C4-2B (cell line): ENCODE measurements at regions not wholly inside any gene's neighbourhood (a gene's known extent, or its start where the extent isn't known, plus 50 kb on each side); places are given as distances from the start of the nearest gene placed in this dataset.

ENCODE experiments used
- H3K27ac ChIP-seq: fragments of 450-650 bp; 2 replicates; pipeline ENCODE4 v1.5.1; 2017
- ZFX ChIP-seq: fragments of 450-650 bp; IDR thresholded peaks from 2 replicates; pipeline ENCODE4 v1.6.1; 2017
- TF ChIP-seq, protein P1 (sequence below): fragments of 450-650 bp; conservative IDR thresholded peaks from 2 replicates; pipeline ENCODE4 v1.5.1; 2017; ENCODE audit warnings: mild to moderate bottlenecking

DNA sequence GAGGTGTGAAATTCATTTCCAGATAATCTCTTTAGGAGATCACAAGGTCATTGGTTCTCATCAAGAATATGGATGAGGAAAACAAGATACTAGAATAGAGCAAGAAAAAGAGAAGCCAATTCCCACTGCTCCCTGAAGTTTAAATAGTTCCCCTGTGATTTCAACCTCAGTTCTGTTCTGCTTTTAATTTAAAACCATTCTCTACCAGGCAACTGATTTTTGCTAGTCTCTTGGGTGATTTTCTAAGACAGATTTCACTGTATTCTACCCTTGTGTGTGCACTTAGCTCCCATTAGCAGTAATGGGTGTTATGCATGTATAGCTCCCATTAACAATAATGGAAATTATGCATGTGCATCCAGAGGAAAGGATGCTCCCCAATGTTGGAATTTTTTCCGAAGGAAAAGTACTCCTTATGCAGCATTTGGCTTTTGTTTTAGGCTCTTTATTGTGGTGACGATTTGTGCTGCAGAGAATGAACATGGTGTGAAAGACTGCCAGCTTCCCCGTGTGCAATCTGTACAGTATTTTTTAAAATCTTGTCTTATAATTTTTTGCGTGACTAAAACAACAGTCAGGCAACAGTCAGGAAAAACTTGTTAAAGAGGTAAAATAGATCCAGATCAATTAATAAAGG, 144.0 kb upstream of the ZRANB2 start:
- H3K27ac ChIP-seq, result no peak overlapping the region
- TF ChIP-seq ZFX, result no peak
- TF ChIP-seq, protein P1, sequence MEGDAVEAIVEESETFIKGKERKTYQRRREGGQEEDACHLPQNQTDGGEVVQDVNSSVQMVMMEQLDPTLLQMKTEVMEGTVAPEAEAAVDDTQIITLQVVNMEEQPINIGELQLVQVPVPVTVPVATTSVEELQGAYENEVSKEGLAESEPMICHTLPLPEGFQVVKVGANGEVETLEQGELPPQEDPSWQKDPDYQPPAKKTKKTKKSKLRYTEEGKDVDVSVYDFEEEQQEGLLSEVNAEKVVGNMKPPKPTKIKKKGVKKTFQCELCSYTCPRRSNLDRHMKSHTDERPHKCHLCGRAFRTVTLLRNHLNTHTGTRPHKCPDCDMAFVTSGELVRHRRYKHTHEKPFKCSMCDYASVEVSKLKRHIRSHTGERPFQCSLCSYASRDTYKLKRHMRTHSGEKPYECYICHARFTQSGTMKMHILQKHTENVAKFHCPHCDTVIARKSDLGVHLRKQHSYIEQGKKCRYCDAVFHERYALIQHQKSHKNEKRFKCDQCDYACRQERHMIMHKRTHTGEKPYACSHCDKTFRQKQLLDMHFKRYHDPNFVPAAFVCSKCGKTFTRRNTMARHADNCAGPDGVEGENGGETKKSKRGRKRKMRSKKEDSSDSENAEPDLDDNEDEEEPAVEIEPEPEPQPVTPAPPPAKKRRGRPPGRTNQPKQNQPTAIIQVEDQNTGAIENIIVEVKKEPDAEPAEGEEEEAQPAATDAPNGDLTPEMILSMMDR, result no peak

DNA sequence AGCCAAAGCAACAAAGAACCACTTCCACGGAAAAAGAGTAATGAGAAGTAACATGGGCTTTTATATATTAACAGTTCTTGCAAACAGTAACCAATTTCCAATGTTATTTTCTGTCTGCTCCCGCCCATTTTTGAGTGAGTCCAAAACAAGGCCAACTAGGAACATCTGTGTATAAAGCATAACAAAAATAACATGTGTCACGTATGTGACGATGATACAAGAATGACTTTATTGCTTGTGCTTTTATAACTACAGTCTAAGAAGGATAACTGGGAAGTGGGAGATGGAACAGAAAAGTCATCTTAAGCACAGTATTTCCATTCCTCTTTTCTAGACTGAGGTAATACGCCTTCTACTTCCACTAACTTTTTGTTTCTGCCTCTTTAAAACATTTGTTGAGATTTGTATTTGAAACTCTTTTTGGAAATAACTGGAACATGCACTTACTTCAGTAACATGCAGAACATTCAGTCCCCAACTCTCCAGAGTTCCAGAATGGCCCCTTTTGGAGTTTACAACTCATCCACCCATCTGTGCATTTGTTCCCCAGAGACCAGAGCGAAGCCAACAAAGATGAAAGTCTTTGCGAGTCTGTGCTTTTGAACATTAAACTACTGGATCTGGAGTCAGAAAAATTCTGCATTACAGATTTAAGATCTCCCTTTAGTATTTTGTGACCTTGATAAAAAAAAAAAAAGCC, 143.0 kb upstream of the ZRANB2 start:
- TF ChIP-seq, protein P1, result no peak
- H3K27ac ChIP-seq, result no peak overlapping the region

DNA sequence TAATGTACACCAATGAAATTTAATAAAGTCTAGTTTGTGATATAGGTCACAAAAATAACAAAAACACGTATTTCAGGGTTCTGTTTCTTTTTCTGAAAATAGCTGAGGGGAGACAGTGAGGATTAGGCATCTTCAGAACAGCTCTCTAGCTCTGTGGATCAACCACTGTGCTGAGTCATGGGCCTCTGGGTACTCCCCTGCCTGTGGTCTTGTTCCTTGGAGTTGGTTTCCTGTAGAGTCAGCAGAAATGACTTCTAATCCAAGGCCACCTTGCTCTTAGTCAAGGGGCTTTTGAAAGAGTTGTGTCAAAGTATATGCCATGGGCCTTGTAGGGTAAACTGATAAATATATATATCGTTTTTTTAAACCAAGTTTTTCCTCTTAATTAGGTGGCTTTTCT, 141.8 kb upstream of the ZRANB2 start:
- TF ChIP-seq, protein P1, result no peak
- TF ChIP-seq ZFX, result no peak

DNA sequence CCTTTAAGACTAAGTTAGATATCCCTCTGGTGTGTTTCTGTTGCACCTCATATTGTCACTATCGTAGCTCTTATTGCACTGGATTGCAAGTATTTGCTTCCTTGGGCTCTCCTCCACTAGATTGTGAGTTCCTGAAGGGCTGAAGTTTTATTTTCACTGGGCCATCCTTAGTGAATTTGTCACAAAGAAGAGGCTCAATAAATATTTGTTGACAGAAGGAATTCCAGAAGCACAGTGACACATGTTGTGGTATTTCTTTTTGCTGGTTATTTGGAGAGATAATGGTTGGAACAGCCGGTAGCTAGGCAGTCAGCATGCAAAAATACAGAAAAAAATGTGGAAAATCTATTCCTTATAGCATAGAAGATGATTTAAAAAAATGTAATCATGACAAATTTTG, 129.9 kb upstream of the ZRANB2 start:
- TF ChIP-seq ZFX, result no peak
- TF ChIP-seq, protein P1, result no peak
- H3K27ac ChIP-seq, result no peak overlapping the region

More for the DNA sequence above, 141.8 kb upstream of the ZRANB2 start:
- H3K27ac ChIP-seq, result no peak overlapping the region

DNA sequence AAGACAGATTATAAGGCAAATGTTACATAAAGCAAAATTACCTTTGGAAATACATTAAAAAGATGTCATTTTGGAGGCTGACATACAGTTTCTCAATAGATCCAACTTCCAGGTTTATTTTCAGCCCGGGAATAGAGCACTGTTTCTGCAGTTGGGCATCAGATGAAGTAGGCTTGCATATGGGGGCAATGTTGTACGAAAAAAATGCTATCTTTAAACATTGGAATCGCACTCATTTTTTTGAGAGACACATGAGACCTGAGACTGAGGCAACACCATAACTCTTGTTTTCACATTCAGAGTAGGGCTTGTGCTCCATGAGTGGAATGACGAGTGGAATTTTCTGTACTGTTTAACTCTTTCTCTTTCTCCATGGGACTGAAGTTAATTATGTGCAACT, 122.4 kb upstream of the ZRANB2 start:
- TF ChIP-seq, protein P1, result no peak
- TF ChIP-seq ZFX, result no peak
- no peak overlapping the region for H3K27ac ChIP-seq

DNA sequence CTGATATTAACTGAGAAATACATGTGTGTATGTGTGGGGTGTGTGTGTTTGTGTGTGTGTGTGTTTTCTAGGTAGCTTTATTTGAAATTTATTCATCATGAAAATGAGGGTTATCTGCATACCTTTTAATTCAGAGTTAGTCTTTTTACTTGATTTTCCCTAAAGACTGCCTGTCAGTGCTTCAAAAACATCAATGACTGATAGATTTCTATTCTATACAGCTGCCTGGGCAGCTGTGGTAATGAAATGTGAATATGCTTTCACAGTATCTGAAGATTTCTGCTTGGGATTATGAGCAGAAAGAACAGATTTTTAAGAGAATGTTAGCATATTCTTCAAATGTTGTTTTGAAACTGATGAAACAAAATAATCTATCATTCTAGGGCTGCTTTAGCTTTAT, 119.7 kb upstream of the ZRANB2 start:
- TF ChIP-seq, protein P1, result no peak
- TF ChIP-seq ZFX, result no peak
- no peak overlapping the region for H3K27ac ChIP-seq

DNA sequence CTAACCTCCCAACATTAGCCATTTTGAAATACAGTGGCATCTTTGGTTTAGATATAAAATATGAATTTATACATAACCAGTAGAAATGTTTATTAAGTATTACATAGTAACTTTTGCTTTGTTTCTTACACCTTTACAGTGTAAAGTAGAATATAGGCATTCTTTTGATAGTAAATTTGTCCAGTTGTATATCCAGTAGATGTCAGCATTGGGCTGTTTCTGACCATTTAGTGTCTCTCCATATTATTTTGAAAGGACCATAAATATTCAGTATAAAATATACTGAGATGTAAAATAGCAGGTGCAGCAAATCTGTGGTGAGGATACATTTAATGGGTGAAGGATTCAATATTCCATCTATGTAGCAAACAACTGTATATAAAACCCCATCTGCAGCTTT, 115.8 kb upstream of the ZRANB2 start:
- no peak for TF ChIP-seq ZFX
- TF ChIP-seq, protein P1, result peak; percentile 77
- no peak overlapping the region for H3K27ac ChIP-seq
